Upper lobe of left lung (tissue), 4 donors: ENCODE measurements at regions not wholly inside any gene's neighbourhood (a gene's known extent, or its start where the extent isn't known, plus 50 kb on each side); places are given as distances from the start of the nearest gene placed in this dataset.

Source experiments
- POLR2AphosphoS5 ChIP-seq, 2 donors: sonication (generic); formaldehyde crosslinking; IDR thresholded peaks; one replicate each; pipeline ENCODE4 v1.5.1; 2017; ENCODE audit warnings: antibody characterized with exemption in 2 of 2
- TF ChIP-seq, protein P1 (sequence below), 6 experiments: fragments of 450-650 bp in 4 of 6; fragments of 200-600 bp in 2 of 6; sonication (generic) in 2 of 6; IDR thresholded peaks; one replicate each; pipeline ENCODE4 v1.5.1; 2016 to 2019; ENCODE audit warnings: antibody characterized with exemption in 6 of 6

DNA sequence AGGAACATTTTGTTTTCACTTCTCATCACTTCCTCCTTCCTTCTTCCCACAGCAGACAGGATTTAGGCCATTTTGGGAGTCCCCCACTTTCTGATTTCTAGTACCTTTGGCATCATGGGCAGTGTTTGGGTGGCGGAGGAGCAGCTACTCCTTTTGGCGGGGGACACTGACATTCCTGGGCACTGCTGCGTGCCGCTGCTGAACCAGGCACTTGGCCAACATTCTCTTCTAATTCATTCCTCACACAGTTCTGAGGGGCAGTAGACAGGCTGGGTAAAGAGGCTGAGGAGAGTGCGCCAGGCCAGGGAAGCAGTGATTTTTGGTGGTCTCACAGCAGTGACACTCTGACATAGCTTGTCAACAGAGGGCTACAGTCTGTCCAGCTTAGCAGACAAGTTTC, 270.2 kb downstream of the LOXHD1 start:
- TF ChIP-seq, protein P1, sequence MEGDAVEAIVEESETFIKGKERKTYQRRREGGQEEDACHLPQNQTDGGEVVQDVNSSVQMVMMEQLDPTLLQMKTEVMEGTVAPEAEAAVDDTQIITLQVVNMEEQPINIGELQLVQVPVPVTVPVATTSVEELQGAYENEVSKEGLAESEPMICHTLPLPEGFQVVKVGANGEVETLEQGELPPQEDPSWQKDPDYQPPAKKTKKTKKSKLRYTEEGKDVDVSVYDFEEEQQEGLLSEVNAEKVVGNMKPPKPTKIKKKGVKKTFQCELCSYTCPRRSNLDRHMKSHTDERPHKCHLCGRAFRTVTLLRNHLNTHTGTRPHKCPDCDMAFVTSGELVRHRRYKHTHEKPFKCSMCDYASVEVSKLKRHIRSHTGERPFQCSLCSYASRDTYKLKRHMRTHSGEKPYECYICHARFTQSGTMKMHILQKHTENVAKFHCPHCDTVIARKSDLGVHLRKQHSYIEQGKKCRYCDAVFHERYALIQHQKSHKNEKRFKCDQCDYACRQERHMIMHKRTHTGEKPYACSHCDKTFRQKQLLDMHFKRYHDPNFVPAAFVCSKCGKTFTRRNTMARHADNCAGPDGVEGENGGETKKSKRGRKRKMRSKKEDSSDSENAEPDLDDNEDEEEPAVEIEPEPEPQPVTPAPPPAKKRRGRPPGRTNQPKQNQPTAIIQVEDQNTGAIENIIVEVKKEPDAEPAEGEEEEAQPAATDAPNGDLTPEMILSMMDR (IDR thresholded peaks at IDR 0.05) = no peak
- TF ChIP-seq POLR2AphosphoS5 (IDR thresholded peaks at IDR 0.05) = no peak
